ENCODE measurements at regions not wholly inside any gene's neighbourhood (a gene's known extent, or its start where the extent isn't known, plus 50 kb on each side); places are given as distances from the start of the nearest gene placed in this dataset.
"Not testable (repeated sequence)": the region's sequence is repeated elsewhere in the genome, so short reads cannot be mapped to it uniquely, and the experiment has no call there.

DNA sequence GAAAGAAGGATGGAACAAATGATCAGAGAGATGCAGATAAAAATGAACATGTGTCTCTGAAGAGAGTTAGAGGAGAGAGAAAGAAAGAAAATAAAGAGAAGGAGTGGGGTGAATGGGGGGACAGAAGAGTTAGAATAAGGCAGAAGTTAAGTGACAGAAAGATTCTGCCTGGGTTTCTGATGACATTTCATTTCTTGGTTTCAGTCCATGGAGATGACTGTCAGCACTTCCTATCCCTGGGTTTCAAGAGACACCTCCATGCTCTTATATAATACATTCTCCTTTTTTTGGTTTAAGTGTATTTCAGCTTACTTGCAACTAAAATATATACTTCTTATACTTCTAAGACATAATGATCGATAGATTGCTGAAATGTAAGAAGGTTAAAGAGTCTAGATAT is 213.0 kb upstream of the IL12B start:
- no peak for DNase-seq

DNA sequence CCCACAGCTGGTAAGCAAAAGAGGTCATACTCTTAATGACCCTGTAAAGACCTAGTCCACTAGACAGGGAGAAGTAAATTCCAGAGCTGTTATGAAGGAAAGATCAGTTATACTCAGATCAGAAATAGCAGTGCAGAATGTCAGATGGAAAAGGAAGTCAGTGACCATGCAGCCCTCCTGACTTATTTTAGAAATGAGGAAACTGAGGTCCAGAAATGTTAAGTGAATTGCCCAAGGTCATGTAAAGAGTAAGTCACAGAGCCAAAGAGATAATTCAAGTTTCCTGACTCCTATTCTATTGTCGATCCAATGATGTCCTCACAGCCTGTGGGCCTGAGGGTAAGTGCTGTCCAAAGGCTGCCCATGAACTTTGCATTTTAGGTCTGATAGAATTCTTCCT is 214.9 kb upstream of the IL12B start:
- no peak for DNase-seq

DNA sequence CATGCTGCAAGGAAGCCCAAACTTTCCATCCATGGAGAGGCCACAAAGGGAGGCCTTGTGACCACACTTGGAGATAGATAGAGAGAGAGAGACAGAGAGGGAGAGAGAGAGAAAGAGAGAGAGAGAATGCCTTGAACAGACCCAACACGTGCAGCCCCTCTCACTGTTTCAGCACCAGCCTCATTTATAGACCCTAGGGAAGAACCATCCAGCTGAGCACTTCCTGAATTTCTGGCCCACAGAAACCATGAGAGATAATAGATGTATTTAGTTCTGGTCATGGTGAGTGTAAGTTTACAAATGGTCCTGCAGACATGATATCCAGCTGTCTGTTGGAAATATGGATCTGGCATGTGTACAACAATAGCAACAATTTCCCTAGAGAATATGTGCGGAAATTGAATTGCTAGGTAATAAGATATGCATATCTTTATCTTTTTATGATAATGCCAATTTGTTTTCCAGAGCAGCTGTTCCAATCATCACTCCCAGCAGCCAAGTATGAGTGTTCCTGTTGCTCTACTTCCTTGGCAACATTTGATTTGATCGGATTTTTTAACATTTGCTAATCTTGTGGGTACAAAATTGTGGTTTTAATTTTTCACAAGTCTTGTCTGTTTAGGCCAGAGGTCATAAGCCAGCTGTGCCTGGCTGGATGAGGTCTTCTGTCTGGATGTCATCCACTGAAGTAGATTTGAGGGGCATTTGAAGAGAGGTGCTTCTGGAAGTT is 217.3 kb upstream of the IL12B start:
- DNase-seq: no peak

DNA sequence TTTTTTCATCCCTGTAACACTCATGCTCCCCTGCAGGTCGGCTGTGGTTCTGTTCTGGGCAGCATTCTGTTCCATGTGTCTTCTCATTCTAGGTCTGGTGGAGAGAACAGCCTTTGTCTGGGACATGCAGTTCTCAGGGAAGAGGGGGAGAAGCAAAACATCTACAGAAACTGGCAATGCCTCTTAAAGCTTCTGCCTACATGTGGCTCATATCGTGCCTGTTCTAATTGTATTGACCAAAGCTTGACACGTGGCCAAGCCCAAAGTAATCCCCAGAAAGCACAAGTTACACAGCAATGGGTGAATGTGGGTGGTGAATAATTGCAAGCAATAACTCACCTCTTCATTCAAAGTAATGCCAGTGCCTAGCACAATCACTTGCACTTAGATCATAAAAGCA is 218.2 kb upstream of the IL12B start:
- no peak for DNase-seq

DNA sequence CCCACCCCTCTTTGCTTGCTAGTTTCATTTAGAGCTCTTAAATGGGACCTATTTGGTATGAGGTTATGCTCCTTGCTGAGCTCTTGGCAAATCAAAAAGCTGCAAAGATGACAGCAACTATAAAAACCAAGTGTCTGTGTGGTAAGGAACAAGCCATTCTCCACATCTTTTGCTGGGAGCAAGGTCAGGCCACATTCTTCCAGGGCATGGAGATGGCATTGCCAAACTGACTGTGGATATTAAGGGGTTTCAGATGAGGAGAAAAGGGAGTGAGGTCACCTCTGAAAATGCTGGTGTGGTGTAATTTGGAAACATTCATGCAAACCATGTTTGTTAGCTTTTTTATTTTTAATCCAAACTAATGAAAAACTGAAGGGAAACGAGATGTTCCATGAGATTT is 218.8 kb upstream of the IL12B start:
- no peak for DNase-seq

DNA sequence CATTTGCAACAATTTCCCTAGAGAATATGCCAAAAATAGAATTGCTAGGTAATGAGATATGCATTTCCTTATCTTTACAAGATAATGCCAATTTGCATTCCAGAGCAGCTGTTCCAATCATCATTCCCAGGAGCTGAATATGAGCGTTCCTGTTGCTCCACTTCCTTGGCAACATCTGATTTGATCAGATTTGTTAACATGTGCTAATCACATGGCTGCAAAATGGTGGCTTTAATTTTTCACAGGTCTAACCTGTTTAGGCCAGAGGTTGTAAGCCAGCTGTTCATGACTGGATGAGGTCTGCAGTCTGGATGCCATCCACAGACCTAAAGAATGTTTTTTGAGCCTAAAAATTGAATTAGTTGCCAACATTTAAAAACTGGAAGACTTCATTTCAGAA is 220.7 kb upstream of the IL12B start:
- no peak for DNase-seq

DNA sequence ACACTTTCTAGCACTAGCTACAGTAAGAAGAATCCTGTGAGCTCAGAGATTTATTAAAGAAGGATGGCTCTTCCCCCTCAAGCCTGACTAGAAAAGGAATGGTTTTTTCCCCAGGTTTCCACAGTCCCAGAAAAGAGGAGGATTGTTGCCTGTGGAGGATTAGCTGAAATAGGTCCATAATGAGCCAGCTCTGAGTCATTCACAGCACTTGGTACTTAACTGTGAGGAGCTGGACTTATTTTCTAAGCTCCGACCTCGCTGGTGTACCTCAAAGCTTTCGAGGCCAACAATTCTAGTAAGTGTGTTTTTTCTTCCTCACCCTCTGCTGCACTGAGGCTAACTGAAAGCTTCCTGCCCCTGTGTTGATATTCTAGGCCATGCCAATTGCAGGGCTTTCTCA is 222.5 kb upstream of the IL12B start:
- no peak for DNase-seq

DNA sequence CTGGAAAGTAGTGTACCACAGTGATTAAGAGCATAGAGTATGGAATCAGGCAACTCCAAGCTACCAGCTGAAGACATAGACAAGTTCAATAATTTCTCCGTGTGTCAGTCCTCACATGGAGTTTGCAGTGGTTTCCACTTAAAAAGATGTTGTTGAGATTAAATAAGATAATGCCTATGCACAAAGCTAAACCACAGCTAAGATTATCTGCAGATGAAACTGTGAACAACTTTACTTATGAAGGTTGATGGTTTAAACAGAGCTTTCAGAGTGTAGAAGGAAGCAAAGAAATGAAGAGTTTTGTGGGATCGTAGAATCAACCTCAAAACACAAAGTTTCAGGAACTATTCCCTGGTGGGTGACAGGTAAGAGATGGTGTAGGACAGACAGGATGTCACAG is 223.5 kb upstream of the IL12B start:
- no peak for DNase-seq

DNA sequence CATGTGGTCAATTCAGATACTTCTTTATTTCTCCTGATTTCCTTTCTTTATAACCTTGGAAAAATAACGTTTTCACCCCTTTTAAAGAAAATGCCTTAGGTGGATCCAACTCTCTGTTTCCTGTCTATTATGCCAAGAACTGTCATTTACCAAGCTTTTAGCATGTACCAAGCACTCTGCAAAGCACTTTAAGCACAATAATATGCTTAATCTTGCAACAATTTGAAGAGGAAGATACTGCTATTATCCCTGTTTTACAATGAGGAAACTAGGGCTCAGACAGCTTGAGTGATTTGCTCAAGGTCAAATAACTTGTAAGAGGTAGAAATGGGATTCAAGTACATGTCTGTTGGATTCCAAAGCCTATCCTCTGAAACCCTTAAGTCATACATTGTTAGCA is 224.8 kb upstream of the IL12B start:
- DNase-seq: no peak

DNA sequence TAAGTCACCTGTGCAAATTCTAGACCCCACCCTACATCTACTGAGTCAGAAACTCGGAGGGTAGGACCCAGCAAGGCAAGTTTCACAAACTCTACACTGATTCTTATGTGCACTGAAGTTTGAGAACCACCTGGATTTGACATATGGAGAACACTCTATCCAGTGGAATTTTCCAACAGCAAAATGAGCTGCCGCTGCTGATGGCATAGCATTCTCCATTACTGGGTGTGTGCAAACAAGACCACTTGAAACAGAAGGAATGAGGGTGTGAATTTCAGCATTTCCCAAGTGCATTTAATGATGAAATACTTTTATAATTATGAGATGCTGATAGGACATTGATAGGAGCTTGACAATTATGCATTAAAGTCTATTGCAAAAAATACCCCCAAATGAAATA is 229.1 kb upstream of the IL12B start:
- DNase-seq: no peak

DNA sequence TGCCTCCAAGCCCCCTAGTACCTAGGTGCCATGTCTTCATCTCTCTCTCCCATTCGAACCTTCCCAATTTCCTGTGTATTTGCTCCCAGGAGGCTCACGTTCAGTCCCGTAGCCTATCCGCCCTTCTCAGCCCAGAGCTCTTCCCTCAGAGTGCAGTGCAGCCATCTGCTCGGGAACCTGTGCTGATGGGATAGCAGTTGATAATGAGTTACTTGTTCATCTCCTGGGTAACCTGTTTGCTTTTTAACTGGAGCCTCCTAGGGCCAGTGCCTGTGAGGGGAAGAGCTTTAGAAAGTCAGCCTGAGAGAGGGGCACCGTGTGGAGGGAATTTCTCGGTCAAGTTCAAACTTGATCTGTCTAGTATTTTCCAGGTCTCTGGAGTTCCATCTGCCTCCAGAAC is 229.8 kb upstream of the IL12B start:
- DNase-seq: no peak

DNA sequence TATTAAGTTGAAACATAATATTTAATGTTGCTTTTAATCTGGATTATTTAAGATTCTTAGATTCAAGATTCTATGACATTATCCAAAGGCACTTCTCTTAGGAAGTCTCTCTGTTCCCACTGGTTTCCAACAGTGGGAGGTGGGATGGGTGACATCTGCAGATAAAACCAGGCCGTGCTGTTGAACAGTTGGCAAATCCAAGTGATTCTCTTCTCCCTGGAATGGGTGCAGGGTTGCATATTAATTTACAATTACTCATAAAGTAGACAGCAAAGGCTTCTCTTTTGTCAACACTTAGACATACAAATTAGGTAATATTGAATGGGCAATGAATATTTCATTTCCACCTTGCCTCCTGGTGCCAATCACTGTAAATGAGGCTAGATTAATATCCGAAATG is 233.7 kb upstream of the IL12B start:
- no peak for DNase-seq

DNA sequence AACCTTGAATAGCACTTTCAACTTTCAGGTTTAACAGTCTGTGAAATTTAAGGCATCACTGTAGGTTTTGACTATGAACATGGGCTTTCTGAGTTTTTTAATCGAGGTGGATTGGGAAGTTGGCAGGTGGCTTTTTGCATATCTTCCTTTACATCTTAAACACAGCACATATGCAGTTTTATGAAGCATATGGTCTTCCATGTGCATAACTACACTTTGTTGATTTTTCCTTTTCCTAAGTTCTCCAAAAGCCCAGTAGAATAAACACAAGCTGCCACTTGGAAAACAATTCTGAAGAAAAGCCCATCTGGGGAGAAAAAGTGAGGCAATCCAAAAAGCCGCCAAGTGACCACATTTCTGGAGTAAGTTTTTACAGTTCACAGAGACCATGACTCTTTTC is 236.5 kb upstream of the IL12B start:
- no peak for DNase-seq

DNA sequence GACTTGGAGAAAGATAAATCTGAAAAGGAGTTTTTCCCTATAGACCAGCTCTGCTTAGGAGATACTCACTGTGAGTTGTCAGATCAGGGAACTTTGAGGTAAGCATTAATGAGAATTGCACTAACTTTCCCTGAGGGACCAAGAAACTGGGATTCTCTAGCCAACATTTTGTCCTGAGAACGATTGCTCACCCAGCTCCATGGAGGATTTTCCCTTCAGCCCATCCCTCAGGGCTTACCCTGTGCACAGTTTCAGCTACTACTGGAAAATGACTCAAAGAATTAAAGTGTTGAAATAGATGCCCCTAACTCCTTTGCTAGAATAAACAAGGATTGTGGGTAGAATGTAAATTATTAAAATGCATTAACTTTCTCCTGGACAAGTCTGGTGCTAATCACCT is 237.2 kb upstream of the IL12B start:
- DNase-seq: no peak

DNA sequence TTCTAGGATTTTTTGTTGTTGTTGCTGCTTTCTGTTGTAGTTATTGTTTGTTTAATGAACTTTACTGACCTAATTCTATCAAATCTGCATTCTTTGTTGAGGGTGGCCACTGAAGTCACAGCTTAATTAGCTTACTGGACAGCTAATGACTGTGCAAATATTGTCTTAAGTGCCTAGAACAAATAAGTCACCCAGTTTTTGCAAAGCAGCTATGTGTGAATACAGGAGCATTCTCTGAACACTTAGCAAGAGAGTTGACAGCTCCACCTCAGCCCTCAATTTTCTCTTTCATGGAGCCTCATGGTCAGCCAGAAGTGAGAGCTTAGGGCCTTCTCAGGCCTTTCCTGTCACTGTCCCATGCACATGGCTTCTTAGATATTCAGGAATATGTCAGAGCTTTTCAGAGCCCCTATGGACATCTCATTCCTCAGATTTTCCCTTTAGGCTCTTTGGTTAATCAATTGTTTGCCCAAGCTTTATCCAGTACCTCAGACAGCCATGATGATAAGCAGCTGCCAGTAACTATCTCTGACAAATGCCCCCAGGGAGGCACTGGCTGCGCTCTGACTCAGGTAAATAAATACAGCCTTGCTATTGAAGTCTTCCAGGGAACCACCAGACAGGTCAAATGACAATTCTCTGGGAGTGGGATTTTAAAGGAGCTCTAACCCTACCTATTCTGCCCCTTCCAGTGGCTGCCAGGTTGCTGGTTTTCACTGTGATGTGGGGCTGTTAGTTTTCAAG is 241.4 kb upstream of the IL12B start:
- DNase-seq: no peak

DNA sequence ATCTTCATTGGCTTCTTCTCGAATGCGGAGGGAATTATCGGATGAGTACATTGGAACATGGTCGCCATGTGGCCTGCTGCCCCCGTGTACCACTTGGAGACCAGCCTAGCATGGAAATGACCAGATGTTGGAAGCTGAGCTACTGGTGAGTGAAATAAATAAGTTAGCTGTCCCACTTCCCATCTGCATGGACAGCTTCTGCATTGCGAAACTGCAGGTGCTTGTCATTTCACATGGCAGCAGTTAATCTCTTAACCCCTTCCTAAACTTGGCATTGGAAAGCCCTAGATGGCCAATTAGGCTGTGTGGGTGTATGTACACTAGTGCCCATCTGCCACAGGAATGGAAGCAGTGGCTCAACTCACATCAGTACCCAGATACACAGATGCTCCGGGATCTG is 246.6 kb upstream of the IL12B start:
- DNase-seq: no peak

DNA sequence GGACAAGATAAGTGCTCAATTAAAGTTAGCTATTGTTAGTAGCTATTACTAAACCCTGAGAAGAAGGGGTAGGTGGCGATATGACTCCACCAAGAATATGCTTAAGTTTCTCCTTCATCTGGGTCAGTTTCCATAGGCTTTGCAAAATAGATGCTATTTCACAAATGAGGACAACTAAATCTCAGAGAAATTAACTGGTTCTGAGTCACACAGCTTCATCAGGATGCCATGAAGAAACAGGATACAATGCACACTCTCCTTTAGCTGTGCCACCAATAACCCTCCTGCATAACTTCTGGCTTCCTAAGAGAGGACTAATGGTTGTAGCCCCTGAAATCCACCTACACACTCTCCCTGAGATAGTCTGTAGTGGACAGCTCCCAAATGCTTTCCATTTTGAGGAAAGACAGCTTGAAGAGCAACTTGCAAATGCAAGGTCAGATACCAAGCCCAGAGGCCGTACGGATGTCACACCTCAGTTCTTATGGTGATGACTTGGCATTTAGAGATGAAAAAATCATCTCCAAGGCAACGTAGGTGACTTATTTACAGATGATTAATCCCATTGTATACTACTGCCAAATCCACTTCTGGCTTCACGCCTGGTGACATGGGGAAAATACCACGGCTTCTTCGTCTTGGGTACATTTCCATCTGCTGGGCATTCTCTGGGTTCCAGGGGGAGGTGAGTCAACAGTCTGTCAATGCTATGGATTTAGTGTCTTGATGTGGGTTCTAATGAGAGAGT is 251.4 kb upstream of the IL12B start:
- no peak for DNase-seq

DNA sequence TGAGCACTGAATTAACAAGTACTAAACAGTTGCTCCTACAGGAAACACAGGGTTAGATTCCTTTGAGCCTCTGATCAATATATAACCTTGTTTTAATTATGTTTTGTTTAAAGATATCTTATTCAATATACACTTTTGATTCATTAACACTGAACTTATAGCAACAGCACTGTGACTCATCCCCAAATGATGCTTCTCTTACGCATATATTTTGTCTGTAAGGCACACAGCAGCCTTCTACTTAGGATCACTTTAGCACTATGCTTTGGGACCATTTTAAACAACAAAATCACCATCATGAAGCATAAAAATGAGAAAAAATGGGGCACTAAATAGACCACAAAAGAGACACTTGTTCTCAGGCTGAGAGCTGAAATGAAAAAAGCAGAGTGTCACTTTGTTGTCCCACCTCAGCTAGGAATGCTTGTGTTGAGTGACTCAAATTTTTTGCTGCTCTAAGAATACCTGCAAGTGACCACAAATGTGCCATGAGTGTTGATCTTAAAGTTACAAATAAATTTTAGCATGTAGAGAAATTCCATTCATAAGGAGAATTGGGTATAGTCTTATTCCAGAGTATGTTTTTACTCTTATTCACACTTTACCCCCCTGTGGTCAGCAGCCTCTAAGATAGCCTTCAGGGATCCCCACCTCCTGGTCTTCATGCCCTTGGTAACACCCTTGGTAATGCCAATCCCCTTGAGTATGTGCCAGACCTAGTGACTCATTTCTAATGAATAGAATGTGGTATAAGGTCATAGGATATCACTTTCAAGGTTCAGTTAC is 252.7 kb upstream of the IL12B start:
- no peak for DNase-seq

DNA sequence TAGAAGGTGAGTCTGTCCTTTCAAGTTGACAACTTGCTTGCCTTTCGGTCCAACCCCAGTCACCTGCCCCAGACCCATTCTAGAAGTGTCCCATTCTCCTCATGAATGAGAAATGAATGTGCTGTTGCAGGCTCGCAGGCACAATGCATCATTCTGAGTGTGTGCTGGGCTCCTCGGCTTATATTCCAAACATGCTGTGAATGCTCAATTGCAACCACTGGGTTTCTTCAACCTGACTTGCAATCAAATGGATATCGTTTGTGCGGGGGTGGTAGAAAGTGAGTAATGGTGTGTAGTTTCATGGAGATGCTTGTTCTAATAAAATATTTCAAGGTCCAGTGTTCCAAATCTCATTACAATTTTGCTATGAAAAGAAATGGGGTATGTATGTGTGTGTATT is 256.6 kb upstream of the IL12B start:
- DNase-seq: no peak

DNA sequence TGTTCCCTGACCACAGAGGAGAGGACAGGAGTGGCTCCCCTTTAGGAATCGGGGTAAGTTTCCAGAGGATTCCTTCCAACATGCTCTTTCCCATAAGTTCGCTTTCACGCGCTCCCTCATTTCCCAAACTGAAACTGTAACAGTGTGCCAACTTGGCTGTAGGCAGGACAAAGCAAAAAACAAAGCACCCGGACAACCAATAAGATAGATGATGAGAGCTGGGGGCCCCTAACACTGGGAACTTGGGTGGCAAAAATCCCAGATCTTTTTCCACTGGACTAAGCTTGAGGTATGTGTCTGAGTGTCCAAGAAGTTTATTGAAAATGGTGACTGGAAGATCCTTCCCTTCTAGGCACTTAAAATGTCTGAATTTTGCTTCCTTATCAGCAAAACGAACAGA is 258.7 kb upstream of the IL12B start:
- no peak for DNase-seq

DNA sequence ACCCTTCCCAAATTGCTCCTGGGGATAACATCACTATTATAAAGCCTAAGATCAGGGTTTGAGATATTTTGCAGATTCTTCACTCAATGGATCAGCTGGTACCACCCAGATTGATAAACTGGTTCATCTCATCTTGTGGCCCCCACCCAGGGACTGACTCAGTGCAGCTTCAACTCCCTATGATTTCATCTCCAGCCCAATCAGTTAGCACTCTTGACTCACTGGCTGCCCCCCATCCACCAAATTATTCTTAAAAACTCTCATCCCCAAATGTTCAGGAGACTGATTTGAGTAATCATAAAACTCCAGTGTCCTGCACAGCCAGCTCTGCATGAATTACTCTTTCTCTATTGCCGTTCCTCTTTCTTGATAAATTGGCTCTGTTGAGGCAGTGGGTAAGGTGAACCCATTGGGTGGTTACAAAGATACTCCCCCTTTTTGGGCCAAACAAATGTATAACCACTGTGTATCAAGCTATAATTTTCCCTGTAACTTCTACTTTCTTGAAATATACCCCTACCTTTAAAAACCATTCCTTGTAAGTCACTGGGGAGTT is 263.3 kb upstream of the IL12B start:
- DNase-seq: no peak

DNA sequence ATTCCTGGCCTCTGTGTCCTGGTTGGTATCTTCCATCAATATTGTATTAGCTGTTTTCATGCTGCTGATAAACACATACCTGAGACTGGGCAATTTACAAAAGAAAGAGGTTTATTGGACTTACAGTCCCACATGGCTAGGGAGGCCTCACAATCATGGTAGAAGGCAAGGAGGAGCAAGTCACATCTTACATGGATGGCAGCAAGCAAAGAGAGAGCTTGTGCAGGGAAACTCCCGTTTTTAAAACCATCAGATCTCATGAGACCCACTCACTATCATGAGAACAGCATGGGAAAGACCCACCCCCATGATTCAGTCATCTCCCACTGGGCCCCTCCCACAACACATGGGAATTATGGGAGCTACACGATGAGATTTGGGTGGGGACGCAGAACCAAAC is 265.3 kb upstream of the IL12B start:
- not testable (repeated sequence) for DNase-seq

DNA sequence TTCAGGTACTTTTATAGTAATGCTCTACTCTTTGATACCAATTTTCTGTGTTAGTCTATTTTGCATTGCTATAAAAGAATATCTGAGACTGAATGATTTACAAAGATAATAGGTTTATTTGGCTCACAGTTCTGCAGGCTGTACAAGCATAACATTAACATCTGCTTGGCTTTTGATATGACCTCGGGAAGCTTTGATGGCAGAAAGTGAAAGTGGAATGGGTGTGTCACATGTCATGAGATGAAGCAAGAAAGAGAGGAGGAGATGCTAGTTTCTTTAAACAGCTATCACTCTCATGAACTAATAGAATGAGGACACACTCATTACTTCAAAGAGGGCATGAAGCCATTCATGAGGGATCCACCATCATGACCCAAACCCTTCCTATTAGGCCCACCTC is 270.9 kb upstream of the IL12B start:
- no peak for DNase-seq

Data from CD4-positive, alpha-beta T cell treated with Interleukin-1 beta for 1 hour (primary cell).